ENCODE measurements at regions not wholly inside any gene's neighbourhood (a gene's known extent, or its start where the extent isn't known, plus 50 kb on each side); places are given as distances from the start of the nearest gene placed in this dataset.

DNA sequence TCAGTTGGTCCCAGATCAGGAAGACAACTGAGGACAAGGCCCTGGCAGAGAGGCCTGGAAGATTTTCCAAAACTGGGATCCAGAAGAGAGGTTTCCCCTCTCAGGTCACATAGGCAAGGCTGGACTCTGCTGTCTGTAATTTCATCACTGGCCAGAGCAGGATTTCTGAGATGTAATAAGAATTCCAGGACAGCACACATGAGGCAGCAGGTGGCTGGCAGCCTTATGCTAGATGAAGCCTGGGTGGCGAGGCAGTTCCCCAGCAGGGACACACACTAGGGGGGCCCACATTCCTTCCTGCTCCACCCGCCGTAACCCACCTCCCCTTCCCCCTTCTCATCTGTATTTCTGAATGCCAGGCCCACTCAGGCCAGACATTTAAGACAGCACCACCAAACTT is 98.6 kb downstream of the HNRNPLL start:
- Mint-ChIP-seq H3K27me3 (ENCODE audit: unreplicated experiment) (peaks cover 4% of the 10 kb centered on the region), H3K36me3 (ENCODE audit: unreplicated experiment) (peaks cover 12% of the 10 kb centered on the region), H3K4me1 (ENCODE audit: low read depth, unreplicated experiment) (peaks cover 19% of the 10 kb centered on the region), H3K9me3 (ENCODE audit: unreplicated experiment) (peaks cover 16% of the 10 kb centered on the region), H3K27ac (ENCODE audit: unreplicated experiment) (no peak overlapping the region), H3K4me3 (ENCODE audit: unreplicated experiment) (no peak overlapping the region)
- DNase-seq: no peak
- no peak for TF ChIP-seq CTCF (IDR thresholded peaks at IDR 0.05; ENCODE audit: partially characterized antibody, unreplicated experiment)

- H3K9me3 Mint-ChIP-seq (ENCODE audit: unreplicated experiment): peaks cover 18% of the 10 kb centered on the region
- no peak for TF ChIP-seq CTCF (IDR thresholded peaks at IDR 0.05; ENCODE audit: partially characterized antibody, unreplicated experiment)
- H3K27me3 Mint-ChIP-seq (ENCODE audit: unreplicated experiment): peaks cover 4% of the 10 kb centered on the region
- H3K36me3 Mint-ChIP-seq (ENCODE audit: unreplicated experiment): peaks cover 12% of the 10 kb centered on the region
- H3K27ac Mint-ChIP-seq (ENCODE audit: unreplicated experiment): no peak overlapping the region
- H3K4me1 Mint-ChIP-seq (ENCODE audit: low read depth, unreplicated experiment): peaks cover 24% of the 10 kb centered on the region
- H3K4me3 Mint-ChIP-seq (ENCODE audit: unreplicated experiment): no peak overlapping the region
- DNase-seq: no peak
Observed at GRCh38 chr2:38502107-38502506, 100.6 kb downstream of the HNRNPLL start.

GRCh38 chr2:38500283-38500634 is 102.5 kb downstream of the HNRNPLL start:
- Mint-ChIP-seq H3K36me3 (ENCODE audit: unreplicated experiment) (peaks cover 12% of the 10 kb centered on the region), H3K27me3 (ENCODE audit: unreplicated experiment) (peaks cover 4% of the 10 kb centered on the region), H3K4me3 (ENCODE audit: unreplicated experiment) (no peak overlapping the region), H3K4me1 (ENCODE audit: low read depth, unreplicated experiment) (peaks cover 30% of the 10 kb centered on the region), H3K27ac (ENCODE audit: unreplicated experiment) (peak overlapping the region; percentile 13), H3K9me3 (ENCODE audit: unreplicated experiment) (peaks cover 20% of the 10 kb centered on the region)
- no peak for TF ChIP-seq CTCF (IDR thresholded peaks at IDR 0.05; ENCODE audit: partially characterized antibody, unreplicated experiment)
- no peak for DNase-seq

DNA sequence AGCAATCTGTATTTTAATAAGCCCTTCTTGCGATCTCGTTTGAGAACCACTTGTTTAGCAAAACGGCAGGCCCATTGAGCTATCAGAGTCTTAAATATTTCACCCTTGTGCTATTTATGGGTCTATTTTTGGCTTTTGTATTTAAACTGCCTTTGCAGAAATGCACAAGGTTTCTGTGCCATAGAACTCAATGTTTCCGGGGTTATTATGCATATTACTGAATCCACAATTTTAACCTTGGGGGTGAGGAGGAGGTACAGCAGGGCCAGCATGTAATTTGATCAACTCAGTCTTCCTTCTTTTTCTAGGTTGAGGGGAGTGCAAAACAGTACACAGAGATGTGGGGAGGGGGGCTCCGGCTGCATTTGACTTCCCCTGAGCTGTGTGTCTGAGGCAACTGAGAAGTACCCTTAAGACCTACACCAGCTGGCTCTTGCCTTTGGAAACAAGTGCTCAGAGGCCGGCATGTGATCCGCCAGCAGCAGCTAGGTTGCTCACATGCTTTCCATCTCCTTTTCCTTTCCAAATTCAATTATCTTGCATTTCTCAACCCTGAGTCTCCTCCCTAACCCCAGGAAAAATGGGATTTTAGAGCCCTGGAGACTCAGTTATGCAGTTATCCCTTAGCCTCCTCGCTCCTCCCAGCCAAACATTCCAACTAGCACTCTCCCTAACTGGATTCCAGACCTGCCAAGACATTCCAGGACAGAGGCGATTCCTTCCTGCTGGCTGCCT is 103.0 kb downstream of the HNRNPLL start:
- Mint-ChIP-seq H3K9me3 (ENCODE audit: unreplicated experiment) (peaks cover 20% of the 10 kb centered on the region), H3K4me3 (ENCODE audit: unreplicated experiment) (no peak overlapping the region), H3K4me1 (ENCODE audit: low read depth, unreplicated experiment) (peaks cover 30% of the 10 kb centered on the region), H3K27me3 (ENCODE audit: unreplicated experiment) (peaks cover 4% of the 10 kb centered on the region), H3K27ac (ENCODE audit: unreplicated experiment) (peak overlapping the region; percentile 63), H3K36me3 (ENCODE audit: unreplicated experiment) (peaks cover 12% of the 10 kb centered on the region)
- no peak for DNase-seq
- no peak for TF ChIP-seq CTCF (IDR thresholded peaks at IDR 0.05; ENCODE audit: partially characterized antibody, unreplicated experiment)

DNA sequence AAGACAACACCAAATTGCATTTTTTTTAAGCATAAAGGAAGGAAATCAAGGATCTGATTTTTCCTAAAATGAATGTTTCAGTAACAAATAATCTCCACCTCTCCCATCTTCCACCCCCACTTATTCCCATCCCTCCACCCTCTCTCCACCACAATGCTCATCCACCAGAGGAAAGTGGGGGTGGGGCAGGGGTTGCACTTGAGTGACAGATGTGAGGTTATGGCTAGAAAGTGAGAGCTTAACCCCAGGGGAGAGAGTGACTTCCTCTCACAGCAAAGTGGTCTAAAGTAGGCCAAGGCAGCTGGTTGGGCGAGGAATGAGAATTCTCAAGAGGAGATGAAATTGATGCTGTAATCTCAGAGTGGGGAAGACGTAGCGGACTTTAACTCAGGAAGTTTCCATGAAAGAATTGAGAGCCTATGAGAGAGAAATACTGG is 104.7 kb downstream of the HNRNPLL start:
- H3K4me3 Mint-ChIP-seq (ENCODE audit: unreplicated experiment): peak overlapping the region; percentile 74
- peak overlapping the region; percentile 96 for H3K27ac Mint-ChIP-seq (ENCODE audit: unreplicated experiment)
- H3K4me1 Mint-ChIP-seq (ENCODE audit: low read depth, unreplicated experiment): peaks cover 37% of the 10 kb centered on the region
- TF ChIP-seq CTCF (IDR thresholded peaks at IDR 0.05; ENCODE audit: partially characterized antibody, unreplicated experiment): no peak
- peaks cover 20% of the 10 kb centered on the region for H3K9me3 Mint-ChIP-seq (ENCODE audit: unreplicated experiment)
- DNase-seq: peak; percentile 78
- H3K36me3 Mint-ChIP-seq (ENCODE audit: unreplicated experiment): peaks cover 12% of the 10 kb centered on the region
- peaks cover 4% of the 10 kb centered on the region for H3K27me3 Mint-ChIP-seq (ENCODE audit: unreplicated experiment)

All from glutamatergic neuron (in vitro differentiated cells).